ENCODE measurements at regions not wholly inside any gene's neighbourhood (a gene's known extent, or its start where the extent isn't known, plus 50 kb on each side); places are given as distances from the start of the nearest gene placed in this dataset.

- Histone ChIP-seq H3K27ac (no peak overlapping the region), H3K9me3 (ENCODE audit: low read depth) (no peaks in the 10 kb centered on the region), H3K9me2 (ENCODE audit: insufficient read depth) (no peaks in the 10 kb centered on the region), H2AFZ (no peak overlapping the region), H3F3A (ENCODE audit: insufficient read depth) (no peaks in the 10 kb centered on the region), H3K4me2 (ENCODE audit: unreplicated experiment) (no peak overlapping the region), H3K27me3 (replicated peaks; ENCODE audit: insufficient read depth) (no peaks in the 10 kb centered on the region), H3K9ac (no peak overlapping the region), H3K4me3 (no peak overlapping the region), H3K36me3 (ENCODE audit: low read depth) (no peaks in the 10 kb centered on the region), H3K79me2 (ENCODE audit: insufficient read depth) (no peaks in the 10 kb centered on the region), H4K20me1 (ENCODE audit: insufficient read depth) (no peaks in the 10 kb centered on the region), H3K4me1 (ENCODE audit: insufficient read depth) (no peaks in the 10 kb centered on the region)
- no peak for DNase-seq
- no peak for TF ChIP-seq EZH2 (IDR thresholded peaks at IDR 0.05; ENCODE audit: insufficient read depth, poor library complexity, severe bottlenecking)
- TF ChIP-seq EZH2phosphoT487 (IDR thresholded peaks at IDR 0.05; ENCODE audit: insufficient read depth, low read depth): no peak
- in situ Hi-C loops (cut with MboI): no loop called here
Measured at GRCh38 chr10:4482659-4483058, 343.3 kb upstream of the AKR1E2 start.

- no peaks in the 10 kb centered on the region for H3K9me2 ChIP-seq (ENCODE audit: insufficient read depth)
- H3K36me3 ChIP-seq (ENCODE audit: low read depth): no peaks in the 10 kb centered on the region
- no peaks in the 10 kb centered on the region for H3K4me1 ChIP-seq (ENCODE audit: insufficient read depth)
- H4K20me1 ChIP-seq (ENCODE audit: insufficient read depth): no peaks in the 10 kb centered on the region
- in situ Hi-C loops (cut with MboI): no loop called here
- H3K9me3 ChIP-seq (ENCODE audit: low read depth): no peaks in the 10 kb centered on the region
- no peaks in the 10 kb centered on the region for H3K27me3 ChIP-seq (replicated peaks; ENCODE audit: insufficient read depth)
- H3K9ac ChIP-seq: no peak overlapping the region
- TF ChIP-seq EZH2 (IDR thresholded peaks at IDR 0.05; ENCODE audit: insufficient read depth, poor library complexity, severe bottlenecking) (no peak), EZH2phosphoT487 (IDR thresholded peaks at IDR 0.05; ENCODE audit: insufficient read depth, low read depth) (no peak)
- DNase-seq: no peak
- H3K79me2 ChIP-seq (ENCODE audit: insufficient read depth): no peaks in the 10 kb centered on the region
- no peaks in the 10 kb centered on the region for H3F3A ChIP-seq (ENCODE audit: insufficient read depth)
- H3K4me3 ChIP-seq: no peak overlapping the region
- no peak overlapping the region for H3K4me2 ChIP-seq (ENCODE audit: unreplicated experiment)
- H2AFZ ChIP-seq: no peak overlapping the region
- H3K27ac ChIP-seq: no peak overlapping the region
Measured at GRCh38 chr10:4481192-4481591, 344.8 kb upstream of the AKR1E2 start.

- Histone ChIP-seq H3K27me3 (replicated peaks; ENCODE audit: insufficient read depth) (no peaks in the 10 kb centered on the region), H2AFZ (no peak overlapping the region), H3K9me3 (ENCODE audit: low read depth) (no peaks in the 10 kb centered on the region), H3K79me2 (ENCODE audit: insufficient read depth) (no peaks in the 10 kb centered on the region), H3K9ac (no peak overlapping the region), H4K20me1 (ENCODE audit: insufficient read depth) (no peaks in the 10 kb centered on the region), H3K9me2 (ENCODE audit: insufficient read depth) (no peaks in the 10 kb centered on the region), H3K4me2 (ENCODE audit: unreplicated experiment) (no peak overlapping the region), H3K4me1 (ENCODE audit: insufficient read depth) (peaks cover 4% of the 10 kb centered on the region), H3F3A (ENCODE audit: insufficient read depth) (no peaks in the 10 kb centered on the region), H3K4me3 (no peak overlapping the region), H3K36me3 (ENCODE audit: low read depth) (no peaks in the 10 kb centered on the region), H3K27ac (no peak overlapping the region)
- no peak for DNase-seq
- in situ Hi-C loops (cut with MboI): no loop called here
- 56 to 59% methylated on average over 5 of the region's 5 CpGs for WGBS, 2 experiments (ENCODE audit: low coverage in 1 of 2, low lambda C conversion rate in 2 of 2, missing lambda C conversion rate in 2 of 2)
- TF ChIP-seq EZH2phosphoT487 (IDR thresholded peaks at IDR 0.05; ENCODE audit: insufficient read depth, low read depth) (no peak), EZH2 (IDR thresholded peaks at IDR 0.05; ENCODE audit: insufficient read depth, poor library complexity, severe bottlenecking) (no peak)
Measured at GRCh38 chr10:4479342-4479741, 346.7 kb upstream of the AKR1E2 start.

DNA sequence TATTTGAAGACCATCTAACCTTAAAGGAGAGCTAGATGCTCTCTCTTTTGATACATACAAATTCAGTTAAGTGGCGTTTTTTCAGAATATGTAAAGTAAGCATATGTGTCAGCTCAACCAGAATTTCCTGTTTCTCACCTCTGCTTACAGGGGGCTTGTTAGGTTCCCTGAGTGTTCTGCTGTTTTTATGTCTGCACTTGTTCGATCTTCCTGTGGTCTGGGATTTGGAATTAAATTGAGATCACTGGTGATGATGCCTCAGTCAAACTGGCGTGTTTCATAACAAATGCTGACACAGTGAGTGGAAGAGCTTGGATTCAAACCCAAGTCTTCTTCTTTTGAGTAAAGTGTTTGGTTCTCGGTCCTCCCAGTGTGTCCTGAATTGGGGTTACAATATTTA, 348.3 kb upstream of the AKR1E2 start:
- DNase-seq: no peak
- Histone ChIP-seq H3K27ac (no peak overlapping the region), H3K9me3 (ENCODE audit: low read depth) (no peaks in the 10 kb centered on the region), H3K9me2 (ENCODE audit: insufficient read depth) (no peaks in the 10 kb centered on the region), H3K36me3 (ENCODE audit: low read depth) (no peaks in the 10 kb centered on the region), H4K20me1 (ENCODE audit: insufficient read depth) (no peaks in the 10 kb centered on the region), H3K27me3 (replicated peaks; ENCODE audit: insufficient read depth) (no peaks in the 10 kb centered on the region), H3K79me2 (ENCODE audit: insufficient read depth) (no peaks in the 10 kb centered on the region), H2AFZ (no peak overlapping the region), H3K9ac (no peak overlapping the region), H3F3A (ENCODE audit: insufficient read depth) (no peaks in the 10 kb centered on the region), H3K4me3 (no peak overlapping the region), H3K4me2 (ENCODE audit: unreplicated experiment) (no peak overlapping the region), H3K4me1 (ENCODE audit: insufficient read depth) (peaks cover 8% of the 10 kb centered on the region)
- WGBS, 2 experiments (ENCODE audit: low coverage in 1 of 2, low lambda C conversion rate in 2 of 2, missing lambda C conversion rate in 2 of 2): 94 to 95% methylated on average over 4 of the region's 4 CpGs
- TF ChIP-seq EZH2 (IDR thresholded peaks at IDR 0.05; ENCODE audit: insufficient read depth, poor library complexity, severe bottlenecking): no peak
- no peak for TF ChIP-seq EZH2phosphoT487 (IDR thresholded peaks at IDR 0.05; ENCODE audit: insufficient read depth, low read depth)
- in situ Hi-C loops (cut with MboI): no loop called here

GRCh38 chr10:4475827-4476490, 350.0 kb upstream of the AKR1E2 start:
- no peak overlapping the region for H3K27ac ChIP-seq
- TF ChIP-seq EZH2 (IDR thresholded peaks at IDR 0.05; ENCODE audit: insufficient read depth, poor library complexity, severe bottlenecking) (no peak), EZH2phosphoT487 (IDR thresholded peaks at IDR 0.05; ENCODE audit: insufficient read depth, low read depth) (no peak)
- H3K9me2 ChIP-seq (ENCODE audit: insufficient read depth): no peaks in the 10 kb centered on the region
- H3K27me3 ChIP-seq (replicated peaks; ENCODE audit: insufficient read depth): no peaks in the 10 kb centered on the region
- no peak for DNase-seq
- peaks cover 10% of the 10 kb centered on the region for H3K4me1 ChIP-seq (ENCODE audit: insufficient read depth)
- no peak overlapping the region for H3K4me3 ChIP-seq
- no peaks in the 10 kb centered on the region for H4K20me1 ChIP-seq (ENCODE audit: insufficient read depth)
- in situ Hi-C loops (cut with MboI): no loop called here
- no peaks in the 10 kb centered on the region for H3K79me2 ChIP-seq (ENCODE audit: insufficient read depth)
- no peak overlapping the region for H3K9ac ChIP-seq
- H2AFZ ChIP-seq: no peak overlapping the region
- H3K36me3 ChIP-seq (ENCODE audit: low read depth): no peaks in the 10 kb centered on the region
- H3K4me2 ChIP-seq (ENCODE audit: unreplicated experiment): no peak overlapping the region
- WGBS, 2 experiments (ENCODE audit: low coverage in 1 of 2, low lambda C conversion rate in 2 of 2, missing lambda C conversion rate in 2 of 2): 93 to 94% methylated on average over 13 of the region's 13 CpGs
- no peaks in the 10 kb centered on the region for H3K9me3 ChIP-seq (ENCODE audit: low read depth)
- peaks cover 3% of the 10 kb centered on the region for H3F3A ChIP-seq (ENCODE audit: insufficient read depth)
